ENCODE measurements at regions not wholly inside any gene's neighbourhood (a gene's known extent, or its start where the extent isn't known, plus 50 kb on each side); places are given as distances from the start of the nearest gene placed in this dataset.

DNA sequence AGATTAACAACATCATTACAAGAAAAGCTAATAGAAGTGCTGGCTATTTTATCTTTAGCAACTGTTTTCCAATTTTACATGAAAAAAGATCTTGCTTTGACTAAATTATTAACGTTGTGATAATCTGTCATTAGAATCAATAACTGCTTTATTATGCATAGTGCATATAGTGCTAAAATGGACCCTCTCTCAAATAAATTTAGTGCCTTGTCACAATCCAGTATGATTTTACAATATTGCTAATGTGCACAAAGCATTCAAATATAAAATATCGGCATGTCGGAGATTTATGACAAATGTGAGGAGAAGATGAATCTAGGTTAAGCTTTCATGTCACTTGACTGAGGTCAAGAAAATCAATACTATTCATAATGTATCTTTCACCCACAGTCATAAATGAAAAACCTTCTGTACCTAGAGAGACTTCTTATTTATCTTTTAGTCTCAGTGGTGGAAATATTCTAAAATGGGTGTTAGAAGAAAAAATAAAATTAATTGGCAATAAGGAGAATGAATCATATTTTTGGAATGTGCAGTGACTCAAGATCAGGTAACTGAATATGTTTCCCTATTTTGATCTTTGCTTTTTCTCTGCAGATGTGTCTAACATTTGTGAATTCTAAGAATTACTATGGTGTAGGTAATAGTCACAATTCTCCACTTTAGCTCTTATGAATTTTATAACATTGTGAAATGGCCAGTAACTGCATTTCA, 672.9 kb upstream of the GRAMD2B start:
- in situ Hi-C loops (cut with HindIII; ENCODE audit: low sequenced_read_pairs): no loop called here

DNA sequence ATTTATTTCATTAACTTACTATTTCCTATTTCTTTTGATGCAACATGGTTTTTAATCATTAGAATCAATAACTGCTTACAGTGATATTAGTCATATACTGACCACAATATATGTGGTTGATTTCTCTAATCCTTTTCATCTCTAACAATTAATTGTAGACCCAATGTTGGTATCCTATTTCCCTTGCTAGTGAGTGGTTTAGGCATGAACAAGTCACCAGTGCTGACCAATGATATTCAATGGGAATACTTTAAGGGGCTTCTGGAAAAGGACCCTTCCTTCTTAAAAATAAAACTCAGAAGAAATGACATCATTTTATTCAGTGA, 672.4 kb upstream of the GRAMD2B start:
- in situ Hi-C loops (cut with HindIII; ENCODE audit: low sequenced_read_pairs): no loop called here

DNA sequence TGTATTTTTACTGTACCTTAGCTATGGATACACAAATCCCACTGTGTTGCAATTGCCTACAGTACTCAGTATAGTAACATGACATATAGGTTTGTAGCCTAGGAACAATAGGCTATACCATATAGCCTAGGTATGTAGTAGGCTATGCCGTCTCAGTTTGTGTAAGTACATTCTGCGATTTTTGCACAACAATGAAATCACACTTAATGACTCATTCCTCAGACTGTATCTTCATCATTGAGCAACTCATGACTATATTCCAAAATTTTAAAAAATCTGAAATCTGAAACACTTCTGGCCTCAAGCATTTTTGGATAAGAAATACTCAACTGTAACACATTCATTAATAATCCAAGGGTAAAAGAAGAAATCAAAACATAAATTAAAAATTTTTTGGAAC, 666.8 kb upstream of the GRAMD2B start:
- in situ Hi-C loops (cut with HindIII; ENCODE audit: low sequenced_read_pairs): no loop called here

DNA sequence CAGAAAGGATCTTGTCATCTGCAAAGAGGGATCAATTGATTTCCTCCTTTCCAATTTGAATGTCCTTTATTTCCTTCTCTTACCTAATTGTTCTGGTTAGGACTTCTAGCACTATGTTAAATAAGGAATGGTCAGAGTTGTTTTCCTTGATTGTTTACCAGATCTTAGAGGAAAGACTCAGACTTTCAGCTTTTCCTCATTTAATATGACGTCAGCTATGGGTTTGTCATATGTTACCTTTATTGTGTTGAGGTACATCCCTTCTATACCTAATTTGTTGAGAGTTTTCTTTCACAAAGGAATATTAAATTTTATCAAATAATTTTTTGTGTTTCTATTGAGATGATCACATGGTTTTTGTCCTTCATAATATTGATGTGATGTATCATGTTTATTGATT, 656.5 kb upstream of the GRAMD2B start:
- in situ Hi-C loops (cut with HindIII; ENCODE audit: low sequenced_read_pairs): no loop called here

DNA sequence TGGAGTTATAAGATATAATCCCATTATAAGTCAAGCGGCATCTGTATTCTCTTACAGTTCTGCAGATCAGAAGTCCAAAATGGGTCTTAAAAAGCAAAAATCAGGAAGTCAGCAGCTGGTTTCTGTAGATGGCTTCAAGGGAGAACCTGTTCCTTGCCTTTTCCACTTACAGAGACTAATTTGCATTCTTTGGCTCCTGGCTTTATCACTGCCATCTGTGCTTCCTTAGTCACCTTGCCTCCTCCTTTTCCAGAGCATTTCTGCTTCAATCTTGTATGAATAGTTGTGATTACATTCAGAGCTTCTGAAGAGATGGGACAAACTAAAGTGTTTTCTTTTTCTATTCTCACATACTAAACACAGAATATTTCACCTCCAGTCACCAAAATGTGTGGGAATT, 647.3 kb upstream of the GRAMD2B start:
- in situ Hi-C loops (cut with HindIII; ENCODE audit: low sequenced_read_pairs): no loop called here

DNA sequence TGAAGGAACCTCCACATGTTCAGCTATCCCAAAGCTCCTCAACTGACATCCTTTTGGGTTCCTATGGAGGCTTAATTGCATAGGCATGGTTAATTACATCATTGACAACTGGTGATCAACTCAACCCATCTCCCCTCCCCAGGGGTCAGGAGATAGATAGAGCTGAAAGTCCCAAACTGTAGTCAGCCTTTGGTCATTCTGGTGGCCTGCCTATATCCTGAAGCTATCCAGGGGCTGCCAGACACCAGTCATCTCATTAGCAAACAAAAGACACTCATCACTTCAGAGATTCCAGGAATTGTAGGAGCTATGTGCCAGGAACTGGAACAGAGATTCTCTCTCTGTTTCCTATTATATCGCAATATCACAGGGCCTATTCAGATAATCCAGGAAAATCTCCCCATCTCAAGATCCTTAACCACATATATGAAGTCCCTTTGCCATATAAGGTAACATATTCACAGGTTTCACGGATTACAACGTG, 646.5 kb upstream of the GRAMD2B start:
- in situ Hi-C loops (cut with HindIII; ENCODE audit: low sequenced_read_pairs): no loop called here

DNA sequence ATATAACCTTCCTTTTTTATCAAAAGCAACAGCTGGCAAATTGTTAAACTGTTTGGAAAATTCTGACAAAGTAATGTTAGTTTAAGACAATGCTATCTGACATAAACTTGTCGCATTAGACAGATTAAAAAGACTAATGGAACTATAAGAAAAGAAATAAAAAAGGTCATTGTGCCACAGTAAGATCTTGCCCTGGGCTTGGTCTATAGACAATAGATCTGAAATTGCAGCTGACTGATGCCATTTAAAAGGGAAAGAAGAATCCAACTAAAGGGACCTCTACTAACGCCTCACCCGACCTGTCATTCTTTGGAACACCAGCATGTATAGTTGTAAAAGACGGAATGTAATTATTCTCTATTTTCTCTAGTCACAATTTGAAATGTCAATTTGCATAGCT, 644.4 kb upstream of the GRAMD2B start:
- in situ Hi-C loops (cut with HindIII; ENCODE audit: low sequenced_read_pairs): no loop called here

DNA sequence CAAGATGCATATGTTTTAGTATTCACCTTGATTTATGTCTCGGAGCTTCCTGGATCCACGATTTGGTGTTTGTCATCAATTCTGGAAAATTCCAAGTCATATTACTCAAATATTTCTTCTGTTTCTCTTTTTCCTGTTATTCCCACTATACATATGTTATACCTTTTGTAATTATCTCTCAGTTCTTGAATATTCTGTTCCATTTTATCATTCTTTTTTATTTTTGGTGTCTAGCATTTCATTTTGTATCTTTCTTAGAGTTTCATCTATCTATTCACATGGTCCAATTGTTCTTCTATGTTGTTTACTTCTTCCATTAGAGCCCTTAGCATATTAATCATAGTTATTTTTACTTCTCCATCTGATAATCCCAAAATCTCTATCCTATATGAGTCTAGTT, 637.8 kb upstream of the GRAMD2B start:
- in situ Hi-C loops (cut with HindIII; ENCODE audit: low sequenced_read_pairs): no loop called here

DNA sequence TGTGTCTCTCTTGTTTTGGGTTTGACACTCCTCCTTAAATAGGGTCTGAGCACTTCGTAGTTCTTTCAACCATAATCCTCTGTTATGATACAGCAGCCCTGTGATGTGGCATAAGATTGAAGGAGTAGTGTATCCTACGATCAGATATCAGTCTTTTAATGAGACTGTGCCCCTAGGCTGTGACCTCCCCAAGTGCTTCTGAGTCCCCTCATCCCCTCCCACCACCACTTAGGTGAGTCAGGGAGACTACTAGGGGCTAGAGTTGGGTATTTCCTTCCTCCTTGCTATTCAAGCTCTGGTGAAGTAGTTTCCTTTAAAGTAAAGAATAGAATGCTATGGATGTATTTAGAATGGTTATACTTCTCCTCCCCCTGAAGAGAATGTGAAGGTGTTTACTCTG, 637.2 kb upstream of the GRAMD2B start:
- in situ Hi-C loops (cut with HindIII; ENCODE audit: low sequenced_read_pairs): no loop called here

DNA sequence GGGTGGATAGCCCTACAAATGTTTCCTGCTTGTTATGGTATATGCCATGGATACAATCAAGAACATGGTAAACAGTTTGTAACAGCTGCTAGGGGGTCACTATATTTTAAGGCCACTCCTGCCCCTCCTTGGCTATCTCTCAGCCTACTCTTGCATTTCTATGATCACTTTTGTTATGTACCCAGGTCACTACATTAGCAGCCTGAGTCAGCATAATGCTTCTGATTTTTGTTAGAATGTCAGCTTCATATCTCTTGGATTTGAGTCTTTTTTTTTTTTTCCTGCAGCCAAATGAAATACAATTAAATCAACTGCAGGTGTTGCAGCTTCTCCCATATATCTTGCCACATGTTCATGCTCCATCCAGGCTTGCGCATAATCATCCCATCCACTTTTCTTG, 629.7 kb upstream of the GRAMD2B start:
- in situ Hi-C loops (cut with HindIII; ENCODE audit: low sequenced_read_pairs): no loop called here

DNA sequence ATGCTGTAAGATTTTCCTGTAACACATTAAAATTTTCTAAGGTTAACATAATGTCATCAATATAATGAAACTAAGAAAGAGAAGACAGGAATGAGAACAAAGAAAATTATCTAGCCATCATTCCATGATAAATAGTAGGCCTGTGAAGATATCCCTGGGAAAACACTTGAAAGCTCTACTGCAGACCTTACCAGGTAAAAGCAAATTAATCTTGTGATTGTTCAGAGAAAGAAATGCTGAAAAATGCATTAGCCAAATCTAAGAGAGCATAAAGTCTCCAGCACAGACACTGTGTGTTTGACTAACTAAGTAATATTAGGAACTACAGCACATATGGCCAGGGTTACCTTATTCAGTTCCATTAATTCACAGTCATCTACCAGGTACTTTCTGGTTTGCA, 628.3 kb upstream of the GRAMD2B start:
- in situ Hi-C loops (cut with HindIII; ENCODE audit: low sequenced_read_pairs): no loop called here

DNA sequence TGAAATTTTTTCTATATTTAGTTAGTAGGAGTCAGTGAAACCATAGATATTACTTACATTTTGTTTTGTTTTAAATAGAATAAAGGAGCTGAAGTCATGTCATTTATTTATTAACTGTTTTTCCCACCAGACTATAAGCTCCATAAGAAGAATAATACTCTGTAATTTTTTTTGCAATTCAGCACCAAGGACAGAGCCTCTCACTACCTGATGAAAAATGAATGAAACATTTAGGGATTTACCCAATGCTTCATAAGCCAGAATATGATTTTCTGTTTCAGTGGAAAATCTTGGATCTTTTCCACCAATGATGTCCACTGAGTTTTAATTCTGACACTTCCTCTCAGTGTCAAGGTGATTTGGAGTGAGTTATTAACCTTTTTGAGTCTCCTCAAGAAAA, 624.9 kb upstream of the GRAMD2B start:
- in situ Hi-C loops (cut with HindIII; ENCODE audit: low sequenced_read_pairs): no loop called here

DNA sequence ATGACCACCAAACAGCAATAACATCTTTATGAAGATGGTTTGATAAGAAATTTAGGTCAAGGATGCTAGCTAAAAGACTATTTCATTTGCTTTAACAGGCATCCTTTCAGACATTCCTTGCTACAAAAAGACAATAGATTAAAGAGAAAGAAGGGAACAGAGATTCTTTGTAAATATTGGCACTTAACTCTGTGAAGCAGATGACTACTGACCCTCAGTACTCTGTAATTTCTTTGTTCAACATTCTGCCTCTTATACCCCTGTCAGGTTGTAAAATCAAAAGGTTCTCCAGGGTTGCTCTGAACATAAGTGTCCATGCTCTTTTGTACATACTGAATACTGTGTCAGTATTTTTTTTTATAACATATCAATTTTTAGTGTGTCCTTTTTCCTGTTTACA, 610.6 kb upstream of the GRAMD2B start:
- in situ Hi-C loops (cut with HindIII; ENCODE audit: low sequenced_read_pairs): no loop called here

DNA sequence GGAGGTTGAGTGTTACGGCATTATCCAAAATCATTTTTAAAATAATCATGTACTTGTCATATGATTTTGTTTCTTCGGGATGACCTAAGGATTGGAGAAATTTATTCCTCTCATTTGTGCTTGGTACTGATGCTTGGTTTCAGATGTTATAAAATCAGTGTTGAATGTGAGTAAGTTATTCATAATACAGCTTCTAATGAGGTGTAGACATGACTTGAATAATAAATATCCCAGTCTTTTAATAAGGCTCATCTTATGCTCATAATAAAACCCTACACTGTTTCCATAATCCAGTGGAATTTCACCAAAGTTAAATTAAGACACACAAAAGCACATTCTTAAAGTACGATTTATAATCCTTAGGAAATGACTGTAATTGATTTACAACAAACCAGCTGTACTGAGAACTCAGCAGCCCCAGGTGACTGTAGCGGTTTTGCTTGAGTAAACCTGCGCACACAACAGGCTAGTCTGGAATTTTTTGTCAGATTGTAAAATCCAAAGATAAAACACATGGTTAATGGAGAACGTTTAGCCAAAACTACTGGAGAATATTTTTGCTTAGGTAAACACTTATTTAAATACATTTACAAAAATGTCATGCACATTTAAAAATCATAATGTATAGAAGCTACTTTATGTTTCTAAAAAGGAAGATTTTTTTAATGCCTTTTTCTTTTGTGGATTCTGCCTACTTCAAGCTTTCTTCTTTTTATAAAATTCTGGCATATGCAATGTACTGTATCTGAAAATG, 609.8 kb upstream of the GRAMD2B start:
- in situ Hi-C loops (cut with HindIII; ENCODE audit: low sequenced_read_pairs): no loop called here

DNA sequence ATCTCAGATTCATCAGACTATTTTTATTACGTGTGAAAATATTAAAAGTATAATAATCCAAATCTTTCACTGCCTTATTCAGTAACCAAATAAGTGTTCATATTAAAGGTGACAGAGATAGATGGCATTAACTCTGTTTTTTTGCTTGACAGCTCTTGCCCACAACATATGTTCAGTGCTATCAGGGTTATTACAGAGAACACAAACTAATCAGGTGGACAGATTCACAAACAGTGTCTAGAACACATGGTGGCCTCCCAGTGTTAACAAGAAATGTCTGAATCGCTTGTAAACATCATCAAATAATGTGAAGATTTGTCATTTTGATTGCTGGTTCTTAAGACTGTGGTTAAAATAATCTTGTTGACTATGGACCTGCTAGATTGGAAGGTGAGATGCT, 609.1 kb upstream of the GRAMD2B start:
- in situ Hi-C loops (cut with HindIII; ENCODE audit: low sequenced_read_pairs): no loop called here

DNA sequence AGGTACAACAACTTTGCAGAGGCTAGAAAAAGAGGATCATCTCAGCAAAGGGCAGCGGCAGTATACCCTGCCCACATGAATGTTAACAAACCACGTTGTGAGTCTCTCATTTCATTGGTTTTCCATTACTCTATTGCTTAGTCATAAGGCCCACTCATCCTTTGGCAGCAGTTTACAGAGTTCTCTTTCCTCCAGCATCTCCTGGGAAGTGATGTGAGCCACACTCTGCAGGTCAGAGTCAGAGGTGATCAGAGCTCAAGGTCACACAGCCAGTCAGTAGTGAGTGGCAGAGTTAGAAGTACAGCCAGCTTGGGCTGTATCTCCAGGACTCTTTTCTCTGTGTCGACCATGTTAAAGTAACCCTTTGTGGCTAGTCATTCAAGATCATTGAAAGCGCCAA, 599.6 kb upstream of the GRAMD2B start:
- in situ Hi-C loops (cut with HindIII; ENCODE audit: low sequenced_read_pairs): no loop called here

DNA sequence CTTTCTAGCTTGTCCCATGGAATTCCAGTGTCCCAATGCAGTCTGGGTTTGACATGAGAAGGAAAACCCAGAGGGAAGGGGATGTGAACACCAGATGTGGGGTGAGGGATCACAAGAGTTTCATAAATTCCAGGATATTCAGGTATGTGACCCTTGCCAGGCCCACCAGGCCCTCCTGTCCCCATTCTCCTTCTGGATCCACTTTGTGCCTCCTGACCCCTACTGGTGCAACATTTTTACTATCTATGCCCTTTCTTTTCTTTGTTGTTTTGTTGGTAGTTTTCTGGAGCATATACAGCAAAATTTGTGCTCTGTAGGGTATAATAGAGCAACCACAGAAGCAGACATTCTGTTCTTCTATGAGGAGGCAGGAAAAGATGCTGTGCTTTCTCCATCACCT, 597.0 kb upstream of the GRAMD2B start:
- in situ Hi-C loops (cut with HindIII; ENCODE audit: low sequenced_read_pairs): no loop called here

DNA sequence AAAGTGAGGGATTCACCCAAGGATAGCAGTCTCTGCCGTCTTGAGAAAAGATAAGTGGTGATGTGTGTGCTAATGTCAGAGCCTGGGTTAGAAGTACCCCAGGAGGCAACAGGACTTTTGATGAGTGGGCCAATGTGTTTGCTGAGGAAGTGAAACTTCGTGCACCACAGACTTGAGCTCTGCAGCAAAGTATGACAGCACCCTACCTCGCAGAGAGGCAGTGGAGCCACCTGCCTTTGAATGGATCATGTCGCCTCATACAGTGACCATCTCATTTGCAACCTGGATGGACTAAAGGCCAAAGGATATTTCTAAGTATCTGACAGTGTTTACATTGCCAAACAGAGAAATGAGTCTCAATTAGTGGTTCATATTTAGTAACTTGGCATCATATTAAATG, 593.9 kb upstream of the GRAMD2B start:
- in situ Hi-C loops (cut with HindIII; ENCODE audit: low sequenced_read_pairs): no loop called here

DNA sequence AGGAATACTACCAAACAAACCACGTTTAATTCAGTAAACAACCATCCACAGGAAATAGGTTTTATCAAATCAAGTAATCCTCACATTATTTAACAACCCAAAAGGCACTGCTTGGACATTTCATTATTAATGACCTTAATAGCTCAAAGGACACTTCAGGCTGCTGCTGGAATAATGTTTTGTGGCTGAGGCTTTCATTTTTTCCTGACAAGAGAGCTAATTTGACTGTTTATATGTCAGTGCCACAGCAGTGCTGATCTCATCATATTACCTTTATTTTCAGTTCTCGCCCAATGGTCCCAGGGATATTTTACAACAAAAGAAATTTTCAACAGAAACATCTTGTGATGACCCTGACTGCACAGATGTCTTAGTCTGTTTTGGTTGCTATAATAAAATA, 589.8 kb upstream of the GRAMD2B start:
- in situ Hi-C loops (cut with HindIII; ENCODE audit: low sequenced_read_pairs): no loop called here

DNA sequence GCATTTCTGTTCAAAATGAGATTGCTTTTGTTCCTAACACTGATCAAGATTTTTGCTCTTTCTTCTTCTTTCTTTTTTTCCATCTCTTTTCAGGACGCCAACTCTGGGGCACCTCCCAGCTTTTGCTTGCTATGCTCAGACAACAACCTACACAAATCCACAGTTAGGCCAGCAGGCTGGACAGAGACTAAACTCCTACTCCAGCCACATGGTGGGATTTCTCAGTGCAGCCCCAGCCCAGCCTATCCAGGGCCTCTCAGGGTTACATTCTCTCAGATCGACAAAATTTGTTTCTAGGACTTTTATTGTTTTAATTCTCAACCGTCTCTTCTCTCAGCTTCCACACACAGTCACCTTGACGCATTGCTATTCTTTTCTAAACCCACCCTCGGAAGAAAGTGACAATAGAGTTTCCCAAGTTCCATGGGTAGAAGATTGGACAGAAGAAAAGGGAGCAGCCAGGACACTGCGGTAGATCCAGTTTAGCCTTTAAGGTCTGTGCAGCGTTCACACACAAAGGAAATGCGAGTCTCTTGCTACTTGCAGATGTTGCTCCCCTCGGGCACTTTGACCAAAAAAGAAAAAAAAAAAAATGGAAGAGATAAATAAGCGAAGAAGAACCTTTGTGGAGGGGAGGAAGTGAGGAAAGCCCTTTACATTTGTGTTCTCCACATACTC, 588.6 kb upstream of the GRAMD2B start:
- in situ Hi-C loops (cut with HindIII; ENCODE audit: low sequenced_read_pairs): no loop called here

DNA sequence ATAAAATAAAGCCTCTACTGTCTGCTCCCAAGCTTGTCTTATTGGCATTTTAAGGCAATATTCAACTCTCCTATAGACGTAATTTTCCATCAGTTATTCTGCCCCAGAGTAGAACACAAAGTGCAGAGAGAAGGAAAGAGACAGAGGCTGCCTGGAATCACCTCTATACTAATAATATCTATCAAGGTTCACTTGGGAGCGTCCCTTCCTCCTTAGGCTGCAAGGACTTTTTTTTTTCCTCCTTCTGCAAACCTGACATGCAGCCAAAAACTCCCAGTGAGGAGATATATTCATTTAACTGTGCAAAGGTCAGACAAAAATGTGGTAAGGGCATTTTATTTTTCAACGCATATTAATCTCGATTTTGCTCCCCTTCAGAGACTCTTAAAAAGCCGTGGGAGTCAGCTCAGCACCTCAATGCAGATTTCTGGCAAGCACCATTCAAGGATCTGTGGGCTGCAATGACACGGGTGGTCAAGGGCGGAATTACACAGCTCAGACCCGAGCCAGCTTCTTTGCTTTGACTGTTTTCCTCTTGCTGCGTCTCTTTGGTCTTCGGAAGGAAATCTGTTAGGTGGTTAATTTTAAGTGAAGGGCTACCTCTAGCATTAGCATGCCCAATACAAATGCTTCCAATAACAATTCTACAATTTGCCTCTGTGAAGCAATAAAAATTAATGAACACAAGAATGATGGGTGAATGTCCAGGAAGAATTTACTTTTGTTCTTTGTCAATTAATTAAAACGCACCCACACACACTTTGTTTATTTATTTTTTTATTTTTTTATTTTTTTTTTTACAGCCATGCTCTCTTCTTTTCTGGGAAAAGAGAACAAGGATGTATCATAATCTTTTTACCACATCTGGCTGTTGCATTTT, 587.7 kb upstream of the GRAMD2B start:
- in situ Hi-C loops (cut with HindIII; ENCODE audit: low sequenced_read_pairs): no loop called here

Measured in DLD1 (cell line).